CD14-positive monocyte (primary cell): ENCODE measurements at regions not wholly inside any gene's neighbourhood (a gene's known extent, or its start where the extent isn't known, plus 50 kb on each side); places are given as distances from the start of the nearest gene placed in this dataset.

ENCODE experiments used
- DNase-seq, 3 donors: peaks; one replicate each; pipeline ENCODE4 v3.0.0-alpha.2; 2011 to 2022
- H2AFZ ChIP-seq: 2 replicates; pipeline ENCODE4 v1.6.0; 2012; ENCODE audit warnings: mild to moderate bottlenecking, low read depth, low read length, inconsistent platforms; ENCODE audit not compliant: insufficient read depth, poor library complexity, severe bottlenecking
- H3K27ac ChIP-seq, 2 donors: 1 replicate in 1 of 2; 2 replicates in 1 of 2; pipeline ENCODE4 v1.5.1; 2012 to 2013; ENCODE audit warnings: low read length in 2 of 2, control low read depth in 1 of 2, inconsistent platforms in 1 of 2, low read depth in 1 of 2, mild to moderate bottlenecking in 1 of 2
- H3K27me3 ChIP-seq, 2 donors: one replicate each; pipeline versions ENCODE4 v1.6.0 to v1.6.1; 2011 to 2013; ENCODE audit warnings: low read length in 2 of 2; ENCODE audit not compliant: control insufficient read depth in 2 of 2, insufficient read depth in 2 of 2
- H3K36me3 ChIP-seq, 2 donors: replicated peaks in 1 of 2; 1 replicate in 1 of 2; 2 replicates in 1 of 2; pipeline versions ENCODE4 v1.5.1 to v1.6.1; 2012 to 2013; ENCODE audit warnings: low read length in 2 of 2, control low read depth in 1 of 2, inconsistent platforms in 1 of 2, mild to moderate bottlenecking in 1 of 2; ENCODE audit not compliant: insufficient read depth in 2 of 2, control insufficient read depth in 1 of 2
- H3K4me1 ChIP-seq, 2 donors: 1 replicate in 1 of 2; 2 replicates in 1 of 2; pipeline versions ENCODE4 v1.5.1 to v1.6.1; 2012 to 2013; ENCODE audit warnings: low read length in 2 of 2, control low read depth in 1 of 2, inconsistent platforms in 1 of 2, mild to moderate bottlenecking in 1 of 2, moderate library complexity in 1 of 2; ENCODE audit not compliant: insufficient read depth in 2 of 2, control insufficient read depth in 1 of 2
- H3K4me2 ChIP-seq: replicated peaks from 2 replicates; pipeline ENCODE3; 2012; ENCODE audit warnings: low read length, moderate library complexity, mild to moderate bottlenecking; ENCODE audit not compliant: poor library complexity, severe bottlenecking; ENCODE audit errors: extremely low read depth
- H3K4me3 ChIP-seq, 3 experiments: fragments of 200-600 bp in 1 of 3; sonication (generic) in 1 of 3; replicated peaks in 1 of 3; 1 replicate in 2 of 3; 2 replicates in 1 of 3; pipeline ENCODE4 v1.5.1; 2011 to 2013; ENCODE audit warnings: low read length in 3 of 3, mild to moderate bottlenecking in 3 of 3, control low read depth in 2 of 3, low read depth in 2 of 3, inconsistent platforms in 1 of 3, moderate library complexity in 1 of 3
- H3K79me2 ChIP-seq: 2 replicates; pipeline ENCODE4 v1.6.0; 2012; ENCODE audit warnings: mild to moderate bottlenecking, control low read depth, inconsistent platforms, low read length, moderate library complexity; ENCODE audit not compliant: insufficient read depth
- H3K9ac ChIP-seq: 2 replicates; pipeline ENCODE4 v1.6.0; 2017; ENCODE audit warnings: low read length, mild to moderate bottlenecking; ENCODE audit not compliant: insufficient read depth, poor library complexity, severe bottlenecking
- H3K9me3 ChIP-seq, 2 donors: replicated peaks in 1 of 2; 1 replicate in 1 of 2; 2 replicates in 1 of 2; pipeline versions ENCODE4 v1.5.1 to v1.6.1; 2012 to 2013; ENCODE audit warnings: low read length in 2 of 2, control low read depth in 1 of 2; ENCODE audit not compliant: control insufficient read depth in 1 of 2, insufficient read depth in 1 of 2
- H4K20me1 ChIP-seq: 2 replicates; pipeline ENCODE4 v1.6.0; 2012; ENCODE audit warnings: mild to moderate bottlenecking, low read length, control low read depth, moderate library complexity; ENCODE audit not compliant: insufficient read depth
- H3K27ac Mint-ChIP-seq, 7 donors: one replicate each; pipeline ENCODE4 v1.8.0; 2020; ENCODE audit warnings: mild to moderate bottlenecking in 7 of 7, mixed read lengths in 7 of 7, moderate library complexity in 6 of 7, inconsistent platforms in 2 of 7
- H3K27me3 Mint-ChIP-seq, 3 donors: one replicate each; pipeline ENCODE4 v1.8.0; 2021 to 2022; ENCODE audit warnings: low read depth in 3 of 3, mild to moderate bottlenecking in 3 of 3, mixed read lengths in 3 of 3, moderate library complexity in 3 of 3, inconsistent platforms in 1 of 3
- H3K36me3 Mint-ChIP-seq, 2 donors: one replicate each; pipeline ENCODE4 v1.8.0; 2020; ENCODE audit warnings: mixed read lengths in 2 of 2, inconsistent platforms in 1 of 2, mild to moderate bottlenecking in 1 of 2
- H3K4me1 Mint-ChIP-seq: one replicate; pipeline ENCODE4 v1.8.0; 2020; ENCODE audit warnings: mild to moderate bottlenecking, mixed read lengths
- H3K4me3 Mint-ChIP-seq, 2 donors: one replicate each; pipeline ENCODE4 v1.8.0; 2020; ENCODE audit warnings: mild to moderate bottlenecking in 2 of 2, mixed read lengths in 2 of 2, moderate library complexity in 1 of 2
- H3K9me3 Mint-ChIP-seq, 7 donors: one replicate each; pipeline ENCODE4 v1.8.0; 2020 to 2022; ENCODE audit warnings: mixed read lengths in 7 of 7, mild to moderate bottlenecking in 6 of 7, moderate library complexity in 6 of 7, inconsistent platforms in 2 of 7
- CTCF ChIP-seq: fragments of 200-600 bp; IDR thresholded peaks from one replicate; pipeline ENCODE4 v1.8.0; 2022; ENCODE audit warnings: antibody characterized with exemption, mild to moderate bottlenecking
- WGBS: methylation state at CpG from one replicate; pipeline ENCODE4 v1.1.5; 2013; ENCODE audit warnings: missing lambda C conversion rate; ENCODE audit not compliant: insufficient coverage; 5-methylcytosine and 5-hydroxymethylcytosine counted together
- intact Hi-C, 2 donors: fragments of 100-400 bp; cut with micrococcal nuclease; formaldehyde crosslinking; loops; one replicate each; pipeline versions ENCODE4 v1.15.0 to v1.15.1; 2023

- Mint-ChIP-seq H3K27ac (no peak overlapping the region), H3K36me3 (no peaks in the 10 kb centered on the region), H3K4me1 (no peaks in the 10 kb centered on the region), H3K27me3 (peaks cover 0 to 10% (median 1%) of the 10 kb centered on the region in 3 donors), H3K9me3 (peaks cover 0 to 3% (median 0%) of the 10 kb centered on the region in 7 donors), H3K4me3 (no peak overlapping the region)
- H3K27ac ChIP-seq: no peak overlapping the region
- no peaks in the 10 kb centered on the region for H3K4me1 ChIP-seq
- H3K4me2 ChIP-seq: no peak overlapping the region
- 82% methylated on average over 6 of the region's 11 CpGs for WGBS
- no peaks in the 10 kb centered on the region for H3K36me3 ChIP-seq
- intact Hi-C loops: no loop called here
- H3K9ac ChIP-seq: no peak overlapping the region
- H3K79me2 ChIP-seq: no peaks in the 10 kb centered on the region
- no peaks in the 10 kb centered on the region for H3K9me3 ChIP-seq
- H3K4me3 ChIP-seq: no peak overlapping the region
- DNase-seq: no peak
- H4K20me1 ChIP-seq: no peaks in the 10 kb centered on the region
- no peak overlapping the region for H2AFZ ChIP-seq
- TF ChIP-seq CTCF: no peak
- no peaks in the 10 kb centered on the region for H3K27me3 ChIP-seq
Measured at GRCh38 chr7:131753620-131754222, 197.3 kb upstream of the PODXL start.

DNA sequence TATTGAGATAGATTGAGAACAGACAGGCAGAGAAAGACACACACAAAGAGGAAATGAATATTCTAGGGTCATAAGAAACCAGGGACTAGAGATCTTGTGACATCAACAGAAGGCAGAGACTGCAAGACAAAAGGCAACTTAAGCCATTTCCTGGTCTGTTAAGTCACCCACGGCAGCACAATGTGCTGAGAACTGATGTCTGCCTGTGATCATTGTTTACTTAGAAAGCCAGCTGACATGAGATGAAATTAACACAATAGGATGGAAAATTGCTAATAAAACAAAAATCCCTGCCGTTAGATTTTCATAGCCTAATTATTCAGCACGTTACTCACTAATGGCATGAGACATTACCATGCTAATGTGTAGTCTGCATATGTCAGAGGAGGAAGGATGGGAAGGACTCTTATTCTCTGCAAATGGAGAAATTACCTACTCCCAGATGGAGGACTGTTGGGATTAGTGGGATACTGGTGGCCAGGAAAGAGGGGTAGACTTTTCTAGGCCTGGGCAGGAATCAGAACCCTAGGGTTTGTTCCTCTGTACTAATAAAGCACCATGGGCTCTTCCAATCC, 191.3 kb upstream of the PODXL start:
- no peak overlapping the region for H3K27ac Mint-ChIP-seq
- Histone ChIP-seq H3K4me3 (no peak overlapping the region), H3K9ac (no peak overlapping the region), H3K79me2 (no peaks in the 10 kb centered on the region), H4K20me1 (no peaks in the 10 kb centered on the region), H3K4me2 (no peak overlapping the region), H3K36me3 (no peaks in the 10 kb centered on the region), H3K27ac (no peak overlapping the region), H2AFZ (no peak overlapping the region), H3K27me3 (no peaks in the 10 kb centered on the region), H3K9me3 (no peaks in the 10 kb centered on the region), H3K4me1 (no peaks in the 10 kb centered on the region)
- DNase-seq: no peak
- no CpG with 5 or more reads among the region's 3 CpGs for WGBS
- no peak overlapping the region for H3K4me3 Mint-ChIP-seq
- H3K9me3 Mint-ChIP-seq: peaks cover 0 to 6% (median 0%) of the 10 kb centered on the region in 7 donors
- H3K27me3 Mint-ChIP-seq: peaks cover 2 to 5% (median 2%) of the 10 kb centered on the region in 3 donors
- H3K36me3 Mint-ChIP-seq: no peaks in the 10 kb centered on the region
- H3K4me1 Mint-ChIP-seq: no peaks in the 10 kb centered on the region
- intact Hi-C loops: no loop called here
- no peak for TF ChIP-seq CTCF
